ENCODE measurements at regions not wholly inside any gene's neighbourhood (a gene's known extent, or its start where the extent isn't known, plus 50 kb on each side); places are given as distances from the start of the nearest gene placed in this dataset.
"Not testable (repeated sequence)": the region's sequence is repeated elsewhere in the genome, so short reads cannot be mapped to it uniquely, and the experiment has no call there.

DNA sequence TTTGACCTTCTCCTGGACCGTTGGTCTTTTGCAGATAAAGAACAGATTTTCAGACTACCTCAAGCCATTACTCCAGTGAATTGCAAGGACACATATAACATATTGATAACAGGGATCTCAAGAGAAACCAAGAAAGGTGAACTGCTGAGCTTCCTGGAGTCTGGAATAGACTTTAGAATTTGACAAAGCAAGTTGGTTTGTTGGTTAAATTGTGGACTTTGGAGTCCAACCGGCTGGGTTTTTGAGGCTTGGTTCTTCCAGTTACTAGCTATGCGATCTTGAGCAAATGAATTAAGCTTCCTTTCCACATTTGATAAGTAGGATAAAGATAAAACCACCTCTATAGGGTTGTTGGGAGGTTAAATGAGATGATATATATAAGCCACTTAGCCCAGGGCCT, 233.1 kb downstream of the SHQ1 start:
- H3K4me3 ChIP-seq = no peak overlapping the region
- no peaks in the 10 kb centered on the region for H3K27me3 ChIP-seq
- no peak for DNase-seq
- H3K36me3 ChIP-seq = no peaks in the 10 kb centered on the region
- H3K4me1 ChIP-seq = no peaks in the 10 kb centered on the region
- TF ChIP-seq, protein P1, sequence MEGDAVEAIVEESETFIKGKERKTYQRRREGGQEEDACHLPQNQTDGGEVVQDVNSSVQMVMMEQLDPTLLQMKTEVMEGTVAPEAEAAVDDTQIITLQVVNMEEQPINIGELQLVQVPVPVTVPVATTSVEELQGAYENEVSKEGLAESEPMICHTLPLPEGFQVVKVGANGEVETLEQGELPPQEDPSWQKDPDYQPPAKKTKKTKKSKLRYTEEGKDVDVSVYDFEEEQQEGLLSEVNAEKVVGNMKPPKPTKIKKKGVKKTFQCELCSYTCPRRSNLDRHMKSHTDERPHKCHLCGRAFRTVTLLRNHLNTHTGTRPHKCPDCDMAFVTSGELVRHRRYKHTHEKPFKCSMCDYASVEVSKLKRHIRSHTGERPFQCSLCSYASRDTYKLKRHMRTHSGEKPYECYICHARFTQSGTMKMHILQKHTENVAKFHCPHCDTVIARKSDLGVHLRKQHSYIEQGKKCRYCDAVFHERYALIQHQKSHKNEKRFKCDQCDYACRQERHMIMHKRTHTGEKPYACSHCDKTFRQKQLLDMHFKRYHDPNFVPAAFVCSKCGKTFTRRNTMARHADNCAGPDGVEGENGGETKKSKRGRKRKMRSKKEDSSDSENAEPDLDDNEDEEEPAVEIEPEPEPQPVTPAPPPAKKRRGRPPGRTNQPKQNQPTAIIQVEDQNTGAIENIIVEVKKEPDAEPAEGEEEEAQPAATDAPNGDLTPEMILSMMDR (IDR thresholded peaks at IDR 0.05) = no peak
- TF ChIP-seq POLR2AphosphoS5 (IDR thresholded peaks at IDR 0.05) = no peak
- TF ChIP-seq POLR2A (IDR thresholded peaks at IDR 0.05) = no peak
- TF ChIP-seq EP300 (IDR thresholded peaks at IDR 0.05) = no peak
- H3K27ac ChIP-seq = no peak overlapping the region
- H3K9me3 ChIP-seq = no peaks in the 10 kb centered on the region
- WGBS, 2 donors = 84 to 86% methylated on average over 3 of the region's 3 CpGs
- ATAC-seq (ENCODE audit: low FRiP score in 2 of 2) = no peak

DNA sequence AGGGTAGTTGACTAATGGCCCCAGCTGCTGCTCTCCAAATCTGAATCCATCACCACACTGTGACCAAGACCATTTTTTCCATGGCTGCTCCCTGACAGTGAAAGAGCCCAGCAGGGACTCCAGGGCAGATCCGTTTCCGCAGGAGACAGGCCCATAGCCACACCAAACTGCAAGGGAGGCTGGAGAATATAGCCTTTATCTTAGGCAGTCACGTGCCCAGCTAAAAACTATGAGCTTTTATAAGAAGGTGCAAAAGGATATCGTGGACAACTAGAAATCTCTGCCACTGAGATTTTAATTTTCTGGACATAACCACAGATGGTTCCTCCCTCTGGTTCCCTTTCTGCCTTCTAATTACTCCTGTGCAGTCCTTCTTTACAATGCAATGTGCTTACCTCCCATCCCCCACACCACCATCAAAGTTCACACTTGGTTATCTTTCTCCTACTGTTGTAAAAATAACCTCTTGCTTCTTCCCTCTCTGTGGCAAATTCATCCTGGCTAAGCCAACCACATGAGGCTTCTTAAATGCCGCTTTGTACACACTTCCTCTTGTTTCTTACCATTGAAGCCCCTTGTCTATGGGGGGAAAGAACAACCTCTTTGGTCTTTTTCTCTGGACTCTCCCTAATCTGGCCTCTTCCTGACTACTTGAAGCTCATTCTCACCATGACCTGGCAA, 233.7 kb downstream of the SHQ1 start:
- TF ChIP-seq EP300 (IDR thresholded peaks at IDR 0.05) = no peak
- no peak for TF ChIP-seq POLR2AphosphoS5 (IDR thresholded peaks at IDR 0.05)
- TF ChIP-seq, protein P1 (IDR thresholded peaks at IDR 0.05) = no peak
- no peak for TF ChIP-seq POLR2A (IDR thresholded peaks at IDR 0.05)
- Histone ChIP-seq H3K36me3 (no peaks in the 10 kb centered on the region), H3K4me3 (no peak overlapping the region), H3K9me3 (no peaks in the 10 kb centered on the region), H3K4me1 (no peaks in the 10 kb centered on the region), H3K27ac (no peak overlapping the region), H3K27me3 (no peaks in the 10 kb centered on the region)
- no peak for ATAC-seq (ENCODE audit: low FRiP score in 2 of 2)
- WGBS, 2 donors = 76 to 83% methylated on average over 5 of the region's 5 CpGs
- no peak for DNase-seq

DNA sequence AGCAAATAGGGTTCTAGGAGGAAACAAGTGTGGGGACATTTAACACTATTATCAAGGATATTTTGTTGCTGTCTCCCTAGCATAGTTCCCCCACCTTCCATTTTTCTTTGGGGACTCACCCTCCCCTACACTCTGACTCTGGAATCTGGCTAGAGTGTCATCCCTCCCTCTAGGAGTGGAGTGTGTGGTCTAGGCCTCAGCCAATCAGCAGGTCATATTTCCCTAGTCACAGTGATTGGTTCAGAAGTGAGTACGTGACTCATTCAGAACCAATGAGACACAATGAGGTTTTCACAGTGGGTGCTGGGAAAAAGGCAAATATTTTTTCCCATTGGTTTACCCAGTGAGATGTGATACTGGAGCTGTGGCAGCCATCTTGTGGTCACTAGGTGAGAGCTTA, 234.4 kb downstream of the SHQ1 start:
- DNase-seq = no peak
- H3K27me3 ChIP-seq = no peaks in the 10 kb centered on the region
- H3K4me1 ChIP-seq = no peaks in the 10 kb centered on the region
- H3K36me3 ChIP-seq = no peaks in the 10 kb centered on the region
- no peak overlapping the region for H3K27ac ChIP-seq
- WGBS, 2 donors = 86 to 100% methylated on average over 1 of the region's 1 CpG
- no peak overlapping the region for H3K4me3 ChIP-seq
- TF ChIP-seq, protein P1 (IDR thresholded peaks at IDR 0.05) = no peak
- TF ChIP-seq EP300 (IDR thresholded peaks at IDR 0.05) = no peak
- TF ChIP-seq POLR2A (IDR thresholded peaks at IDR 0.05) = no peak
- no peak for TF ChIP-seq POLR2AphosphoS5 (IDR thresholded peaks at IDR 0.05)
- ATAC-seq (ENCODE audit: low FRiP score in 2 of 2) = no peak
- no peaks in the 10 kb centered on the region for H3K9me3 ChIP-seq

DNA sequence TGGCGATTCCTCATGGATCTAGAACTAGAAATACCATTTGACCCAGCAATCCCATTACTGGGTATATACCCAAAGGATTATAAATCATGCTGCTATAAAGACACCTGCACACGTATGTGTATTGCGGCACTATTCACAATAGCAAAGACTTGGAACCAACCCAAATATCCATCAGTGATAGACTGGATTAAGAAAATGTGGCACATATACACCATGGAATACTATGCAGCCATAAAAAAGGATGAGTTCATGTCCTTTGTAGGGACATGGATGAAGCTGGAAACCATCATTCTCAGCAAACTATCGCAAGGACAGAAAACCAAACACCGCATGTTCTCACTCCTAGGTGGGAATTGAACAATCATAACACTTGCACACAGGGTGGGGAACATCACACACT, 239.1 kb downstream of the SHQ1 start:
- H3K36me3 ChIP-seq; ATAC-seq (ENCODE audit: low FRiP score in 2 of 2); H3K9me3 ChIP-seq; DNase-seq; H3K4me1 ChIP-seq; H3K4me3 ChIP-seq; H3K27ac ChIP-seq; H3K27me3 ChIP-seq: not testable (repeated sequence)
- 95 to 98% methylated on average over 5 of the region's 5 CpGs for WGBS, 2 donors

DNA sequence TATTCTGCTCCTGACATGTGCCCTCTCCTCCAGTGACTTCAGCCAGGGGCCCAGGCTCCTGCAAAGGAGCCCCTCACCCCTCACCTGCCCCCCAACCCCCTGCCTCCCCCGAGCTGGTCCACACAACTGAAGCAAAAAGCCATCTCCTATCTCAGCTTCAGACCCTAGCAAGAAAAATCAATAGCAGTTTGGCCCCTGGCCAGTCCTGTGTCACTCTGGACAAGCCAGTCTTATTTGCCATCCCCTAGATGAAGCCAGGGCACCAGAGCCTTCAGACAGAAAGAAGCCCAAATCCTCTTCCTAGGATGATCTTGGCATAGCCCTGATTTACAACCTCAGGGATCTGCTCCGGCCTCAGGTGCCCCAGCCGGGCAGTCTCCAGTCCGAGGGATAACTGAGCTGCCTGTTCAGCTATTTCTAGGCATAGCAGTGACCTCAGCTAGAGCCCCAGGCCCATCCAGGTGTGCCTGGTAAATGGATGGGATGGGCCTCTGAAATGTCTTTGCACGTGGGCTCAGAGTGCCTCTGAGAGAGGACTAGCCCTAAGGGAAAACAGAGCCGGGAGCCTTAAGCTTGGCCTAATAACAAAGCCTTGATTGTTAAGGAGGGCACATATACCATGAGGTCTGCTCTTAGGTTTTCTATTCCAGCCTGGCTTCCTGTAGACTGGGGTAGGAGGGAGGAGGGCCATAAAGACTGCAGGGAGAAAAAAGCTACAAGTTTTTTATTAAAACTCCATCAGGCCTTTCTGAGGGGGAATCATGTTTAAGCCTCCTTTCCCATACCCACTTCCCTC, 242.0 kb downstream of the SHQ1 start:
- TF ChIP-seq, protein P1 (IDR thresholded peaks at IDR 0.05) = no peak
- TF ChIP-seq POLR2A (IDR thresholded peaks at IDR 0.05) = no peak
- no peak for TF ChIP-seq EP300 (IDR thresholded peaks at IDR 0.05)
- no peak for TF ChIP-seq POLR2AphosphoS5 (IDR thresholded peaks at IDR 0.05)
- no peaks in the 10 kb centered on the region for H3K27me3 ChIP-seq
- ATAC-seq (ENCODE audit: low FRiP score in 2 of 2) (no peak), DNase-seq (no peak)
- 71 to 92% methylated on average over 5 to 6 of the region's 6 CpGs for WGBS, 2 donors
- no peak overlapping the region for H3K4me3 ChIP-seq
- H3K9me3 ChIP-seq = no peaks in the 10 kb centered on the region
- no peak overlapping the region for H3K27ac ChIP-seq
- H3K4me1 ChIP-seq = no peaks in the 10 kb centered on the region
- no peaks in the 10 kb centered on the region for H3K36me3 ChIP-seq
